M059J (cell line): ENCODE measurements at regions not wholly inside any gene's neighbourhood (a gene's known extent, or its start where the extent isn't known, plus 50 kb on each side); places are given as distances from the start of the nearest gene placed in this dataset.
A peak's percentile ranks its signal among the peaks of the same experiment; 100 is the strongest.
"Not testable (repeated sequence)": the region's sequence is repeated elsewhere in the genome, so short reads cannot be mapped to it uniquely, and the experiment has no call there.

ENCODE experiments used
- DNase-seq: peaks from one replicate; pipeline ENCODE4 v3.0.0-alpha.2; 2012; ENCODE audit warnings: low read depth

- DNase-seq, result no peak
Measured at GRCh38 chr1:211206981-211207380, 52.2 kb upstream of the RCOR3 start.

- DNase-seq, result no peak
Measured at GRCh38 chr1:211200311-211200710, 58.9 kb upstream of the RCOR3 start.

GRCh38 chr1:211198880-211199279 lies 60.3 kb upstream of the RCOR3 start:
- peak; percentile 20 for DNase-seq

- peak; percentile 72 for DNase-seq
Measured at GRCh38 chr1:211198111-211198510, 61.1 kb upstream of the RCOR3 start.

- no peak for DNase-seq
Measured at GRCh38 chr1:211196880-211197279, 62.3 kb upstream of the RCOR3 start.

GRCh38 chr1:211194826-211195225 lies 60.9 kb upstream of the KCNH1 start:
- no peak for DNase-seq

GRCh38 chr1:211192227-211192626 lies 58.3 kb upstream of the KCNH1 start:
- DNase-seq, result no peak

GRCh38 chr1:211188721-211189120 lies 54.8 kb upstream of the KCNH1 start:
- not testable (repeated sequence) for DNase-seq

GRCh38 chr1:211183747-211184313 lies 49.9 kb upstream of the KCNH1 start:
- DNase-seq, result peak; percentile 38
